AG09319 (cell line): ENCODE measurements at regions not wholly inside any gene's neighbourhood (a gene's known extent, or its start where the extent isn't known, plus 50 kb on each side); places are given as distances from the start of the nearest gene placed in this dataset.

Experiments
- DNase-seq: peaks from one replicate; pipeline ENCODE4 v3.0.0-alpha.2; 2010; ENCODE audit warnings: low read depth; ENCODE audit errors: extremely low read depth
- TF ChIP-seq, protein P1 (sequence below): IDR thresholded peaks from 2 replicates; pipeline ENCODE4 v1.5.1; 2011; ENCODE audit warnings: low read depth, mild to moderate bottlenecking, inconsistent platforms, low read length, moderate library complexity

- no peak for DNase-seq
- TF ChIP-seq, protein P1, sequence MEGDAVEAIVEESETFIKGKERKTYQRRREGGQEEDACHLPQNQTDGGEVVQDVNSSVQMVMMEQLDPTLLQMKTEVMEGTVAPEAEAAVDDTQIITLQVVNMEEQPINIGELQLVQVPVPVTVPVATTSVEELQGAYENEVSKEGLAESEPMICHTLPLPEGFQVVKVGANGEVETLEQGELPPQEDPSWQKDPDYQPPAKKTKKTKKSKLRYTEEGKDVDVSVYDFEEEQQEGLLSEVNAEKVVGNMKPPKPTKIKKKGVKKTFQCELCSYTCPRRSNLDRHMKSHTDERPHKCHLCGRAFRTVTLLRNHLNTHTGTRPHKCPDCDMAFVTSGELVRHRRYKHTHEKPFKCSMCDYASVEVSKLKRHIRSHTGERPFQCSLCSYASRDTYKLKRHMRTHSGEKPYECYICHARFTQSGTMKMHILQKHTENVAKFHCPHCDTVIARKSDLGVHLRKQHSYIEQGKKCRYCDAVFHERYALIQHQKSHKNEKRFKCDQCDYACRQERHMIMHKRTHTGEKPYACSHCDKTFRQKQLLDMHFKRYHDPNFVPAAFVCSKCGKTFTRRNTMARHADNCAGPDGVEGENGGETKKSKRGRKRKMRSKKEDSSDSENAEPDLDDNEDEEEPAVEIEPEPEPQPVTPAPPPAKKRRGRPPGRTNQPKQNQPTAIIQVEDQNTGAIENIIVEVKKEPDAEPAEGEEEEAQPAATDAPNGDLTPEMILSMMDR, result no peak
Measured at GRCh38 chr2:183709829-183710228, 585.6 kb downstream of the NUP35 start.

- TF ChIP-seq, protein P1, result no peak
- DNase-seq, result no peak
Measured at GRCh38 chr2:183718246-183718645, 594.0 kb downstream of the NUP35 start.

GRCh38 chr2:183723278-183723677, 599.0 kb downstream of the NUP35 start:
- no peak for DNase-seq
- TF ChIP-seq, protein P1, result no peak

- TF ChIP-seq, protein P1, result no peak
- no peak for DNase-seq
Measured at GRCh38 chr2:183729380-183729779, 605.1 kb downstream of the NUP35 start.

DNA sequence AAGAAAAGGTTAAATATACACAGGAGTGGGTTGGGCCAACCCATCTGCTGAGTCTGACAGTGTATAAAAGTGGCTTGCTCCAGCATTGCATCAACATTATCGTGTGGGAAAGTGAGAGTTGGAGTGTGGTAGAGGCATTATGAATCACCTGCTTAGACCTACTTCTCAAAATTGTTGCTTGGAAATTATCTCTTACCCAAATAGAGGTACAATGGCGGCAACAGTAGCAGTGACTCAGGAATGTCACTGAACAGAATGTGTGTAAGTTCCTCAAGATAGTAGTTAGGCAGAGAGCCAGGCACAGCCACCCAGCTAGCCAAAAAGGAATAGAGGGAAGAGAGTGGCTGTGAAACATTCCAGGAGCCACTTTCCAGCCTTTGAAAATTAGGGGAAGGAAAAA, 616.0 kb downstream of the NUP35 start:
- TF ChIP-seq, protein P1, result no peak
- no peak for DNase-seq

DNA sequence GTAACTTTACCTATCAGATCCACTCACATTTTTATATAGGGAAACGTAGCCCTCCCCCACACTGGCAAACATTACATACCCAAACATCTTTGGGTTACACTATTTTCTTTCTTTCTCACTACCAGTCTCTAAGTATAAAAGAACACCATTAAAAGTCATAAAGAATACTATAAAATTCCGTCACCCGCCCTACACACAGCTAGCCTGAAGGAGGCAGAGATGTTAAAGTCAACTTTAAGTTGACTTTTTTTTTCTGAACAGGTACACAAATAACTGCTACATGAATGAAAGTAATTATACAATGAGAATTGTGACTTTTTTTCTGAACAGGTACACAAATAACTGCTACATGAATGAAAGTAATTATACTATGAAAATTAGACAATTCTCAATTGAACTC, 628.3 kb downstream of the NUP35 start:
- TF ChIP-seq, protein P1, result no peak
- DNase-seq, result no peak

DNA sequence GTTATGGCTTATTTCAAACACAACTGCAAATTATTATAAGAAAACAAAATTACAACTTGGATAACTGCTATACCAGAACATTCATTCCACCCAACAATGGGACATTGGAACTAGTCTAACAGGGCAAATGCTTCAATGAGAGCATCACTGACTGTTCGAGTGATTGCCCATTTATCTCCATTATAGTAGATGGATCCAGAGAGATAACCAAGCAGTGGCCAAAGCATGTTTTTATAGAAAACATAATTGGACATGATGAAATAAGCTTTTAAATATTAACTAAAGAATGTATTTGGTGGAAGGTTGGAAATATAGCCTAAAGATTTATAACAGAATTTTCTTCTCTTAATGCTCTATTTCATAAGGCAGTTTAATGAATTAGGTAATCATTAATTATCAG, 634.8 kb downstream of the NUP35 start:
- TF ChIP-seq, protein P1, result no peak
- DNase-seq, result no peak
